HL-60 (cell line): ENCODE measurements at regions not wholly inside any gene's neighbourhood (a gene's known extent, or its start where the extent isn't known, plus 50 kb on each side); places are given as distances from the start of the nearest gene placed in this dataset.

ENCODE experiments used
- DNase-seq, 2 experiments: peaks; one replicate each; pipeline ENCODE4 v3.0.0-alpha.2; 2010 to 2020; ENCODE audit warnings: low read depth in 1 of 2, low spot score in 1 of 2
- H3K27ac ChIP-seq: fragments of 250-450 bp; sonication (Bioruptor Pico); replicated peaks from 2 replicates; pipeline ENCODE4 v1.5.1; 2020; ENCODE audit warnings: mild to moderate bottlenecking, moderate library complexity
- H3K27me3 ChIP-seq: fragments of 250-450 bp; sonication (Bioruptor Pico); 2 replicates; pipeline ENCODE4 v1.5.1; 2021; ENCODE audit warnings: mild to moderate bottlenecking, moderate library complexity; ENCODE audit not compliant: insufficient read depth, poor library complexity, severe bottlenecking
- H3K4me3 ChIP-seq: replicated peaks from 2 replicates; pipeline ENCODE4 v1.5.1; 2011; ENCODE audit warnings: mild to moderate bottlenecking, control low read depth, low read length; ENCODE audit not compliant: insufficient read depth
- GABPA ChIP-seq: IDR thresholded peaks from 2 replicates; pipeline ENCODE4 v1.6.1; 2012; ENCODE audit warnings: low read depth
- POLR2AphosphoS5 ChIP-seq: IDR thresholded peaks from 2 replicates; pipeline ENCODE4 v1.6.1; 2012; ENCODE audit warnings: low read depth
- SPI1 ChIP-seq: IDR thresholded peaks from 2 replicates; pipeline ENCODE4 v1.6.1; 2012; ENCODE audit warnings: low read depth, mild to moderate bottlenecking, borderline replicate concordance
- TF ChIP-seq, protein P1 (sequence below): IDR thresholded peaks from one replicate; pipeline ENCODE4 v1.5.1; 2011; ENCODE audit warnings: low read length, control low read depth, inconsistent platforms; ENCODE audit not compliant: insufficient read depth
- TF ChIP-seq, protein P2 (sequence below): IDR thresholded peaks from 2 replicates; pipeline ENCODE4 v1.6.1; 2012; ENCODE audit warnings: low read depth; ENCODE audit not compliant: insufficient replicate concordance

DNA sequence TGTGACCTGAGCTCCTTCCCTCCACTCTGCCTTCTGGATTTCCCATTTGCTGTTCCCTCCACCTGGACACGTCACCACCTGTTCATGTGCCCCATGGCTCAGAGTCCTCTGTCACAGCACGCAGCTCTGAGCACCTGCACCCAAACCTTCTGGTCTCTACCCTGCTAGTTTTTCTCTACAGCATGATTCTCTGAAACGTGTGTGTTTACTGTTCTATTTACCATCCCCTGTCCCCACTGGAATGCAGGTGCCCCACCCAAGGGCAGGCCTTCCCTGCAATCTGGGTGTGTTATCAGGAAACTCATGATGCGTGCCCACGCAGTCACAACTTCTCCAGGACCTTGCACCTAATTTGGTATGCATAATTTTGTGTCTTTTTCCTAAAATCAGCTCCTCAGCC is 284.4 kb upstream of the IGFBP3 start:
- no peak overlapping the region for H3K27ac ChIP-seq
- TF ChIP-seq SPI1 (no peak), GABPA (no peak), POLR2AphosphoS5 (no peak)
- TF ChIP-seq, protein P1, sequence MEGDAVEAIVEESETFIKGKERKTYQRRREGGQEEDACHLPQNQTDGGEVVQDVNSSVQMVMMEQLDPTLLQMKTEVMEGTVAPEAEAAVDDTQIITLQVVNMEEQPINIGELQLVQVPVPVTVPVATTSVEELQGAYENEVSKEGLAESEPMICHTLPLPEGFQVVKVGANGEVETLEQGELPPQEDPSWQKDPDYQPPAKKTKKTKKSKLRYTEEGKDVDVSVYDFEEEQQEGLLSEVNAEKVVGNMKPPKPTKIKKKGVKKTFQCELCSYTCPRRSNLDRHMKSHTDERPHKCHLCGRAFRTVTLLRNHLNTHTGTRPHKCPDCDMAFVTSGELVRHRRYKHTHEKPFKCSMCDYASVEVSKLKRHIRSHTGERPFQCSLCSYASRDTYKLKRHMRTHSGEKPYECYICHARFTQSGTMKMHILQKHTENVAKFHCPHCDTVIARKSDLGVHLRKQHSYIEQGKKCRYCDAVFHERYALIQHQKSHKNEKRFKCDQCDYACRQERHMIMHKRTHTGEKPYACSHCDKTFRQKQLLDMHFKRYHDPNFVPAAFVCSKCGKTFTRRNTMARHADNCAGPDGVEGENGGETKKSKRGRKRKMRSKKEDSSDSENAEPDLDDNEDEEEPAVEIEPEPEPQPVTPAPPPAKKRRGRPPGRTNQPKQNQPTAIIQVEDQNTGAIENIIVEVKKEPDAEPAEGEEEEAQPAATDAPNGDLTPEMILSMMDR = no peak
- TF ChIP-seq, protein P2, sequence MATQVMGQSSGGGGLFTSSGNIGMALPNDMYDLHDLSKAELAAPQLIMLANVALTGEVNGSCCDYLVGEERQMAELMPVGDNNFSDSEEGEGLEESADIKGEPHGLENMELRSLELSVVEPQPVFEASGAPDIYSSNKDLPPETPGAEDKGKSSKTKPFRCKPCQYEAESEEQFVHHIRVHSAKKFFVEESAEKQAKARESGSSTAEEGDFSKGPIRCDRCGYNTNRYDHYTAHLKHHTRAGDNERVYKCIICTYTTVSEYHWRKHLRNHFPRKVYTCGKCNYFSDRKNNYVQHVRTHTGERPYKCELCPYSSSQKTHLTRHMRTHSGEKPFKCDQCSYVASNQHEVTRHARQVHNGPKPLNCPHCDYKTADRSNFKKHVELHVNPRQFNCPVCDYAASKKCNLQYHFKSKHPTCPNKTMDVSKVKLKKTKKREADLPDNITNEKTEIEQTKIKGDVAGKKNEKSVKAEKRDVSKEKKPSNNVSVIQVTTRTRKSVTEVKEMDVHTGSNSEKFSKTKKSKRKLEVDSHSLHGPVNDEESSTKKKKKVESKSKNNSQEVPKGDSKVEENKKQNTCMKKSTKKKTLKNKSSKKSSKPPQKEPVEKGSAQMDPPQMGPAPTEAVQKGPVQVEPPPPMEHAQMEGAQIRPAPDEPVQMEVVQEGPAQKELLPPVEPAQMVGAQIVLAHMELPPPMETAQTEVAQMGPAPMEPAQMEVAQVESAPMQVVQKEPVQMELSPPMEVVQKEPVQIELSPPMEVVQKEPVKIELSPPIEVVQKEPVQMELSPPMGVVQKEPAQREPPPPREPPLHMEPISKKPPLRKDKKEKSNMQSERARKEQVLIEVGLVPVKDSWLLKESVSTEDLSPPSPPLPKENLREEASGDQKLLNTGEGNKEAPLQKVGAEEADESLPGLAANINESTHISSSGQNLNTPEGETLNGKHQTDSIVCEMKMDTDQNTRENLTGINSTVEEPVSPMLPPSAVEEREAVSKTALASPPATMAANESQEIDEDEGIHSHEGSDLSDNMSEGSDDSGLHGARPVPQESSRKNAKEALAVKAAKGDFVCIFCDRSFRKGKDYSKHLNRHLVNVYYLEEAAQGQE = no peak
- no peak for DNase-seq
- no peaks in the 10 kb centered on the region for H3K27me3 ChIP-seq
- no peak overlapping the region for H3K4me3 ChIP-seq

DNA sequence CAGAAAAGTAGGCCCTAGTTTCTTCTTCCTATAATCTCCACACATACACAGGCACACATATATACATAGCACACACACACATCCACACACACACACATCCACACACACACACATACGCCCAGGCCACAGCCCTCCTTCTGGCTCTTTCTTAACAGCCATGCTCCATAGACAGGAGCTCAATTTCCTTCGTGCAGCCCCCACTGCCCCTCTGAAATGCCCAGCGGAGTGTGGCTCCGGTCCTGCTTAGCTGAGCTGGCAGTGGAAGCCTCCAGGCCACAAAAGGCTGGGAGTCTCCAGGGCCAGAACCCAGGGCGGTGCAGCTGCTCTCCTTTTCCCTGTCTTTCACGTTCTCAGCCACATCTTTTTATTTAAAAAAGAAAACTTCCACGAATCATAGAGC is 282.9 kb upstream of the IGFBP3 start:
- Histone ChIP-seq H3K27me3 (no peaks in the 10 kb centered on the region), H3K4me3 (no peak overlapping the region), H3K27ac (no peak overlapping the region)
- TF ChIP-seq, protein P2 = no peak
- TF ChIP-seq POLR2AphosphoS5 (no peak), SPI1 (no peak), GABPA (no peak)
- TF ChIP-seq, protein P1 = no peak
- DNase-seq = no peak

DNA sequence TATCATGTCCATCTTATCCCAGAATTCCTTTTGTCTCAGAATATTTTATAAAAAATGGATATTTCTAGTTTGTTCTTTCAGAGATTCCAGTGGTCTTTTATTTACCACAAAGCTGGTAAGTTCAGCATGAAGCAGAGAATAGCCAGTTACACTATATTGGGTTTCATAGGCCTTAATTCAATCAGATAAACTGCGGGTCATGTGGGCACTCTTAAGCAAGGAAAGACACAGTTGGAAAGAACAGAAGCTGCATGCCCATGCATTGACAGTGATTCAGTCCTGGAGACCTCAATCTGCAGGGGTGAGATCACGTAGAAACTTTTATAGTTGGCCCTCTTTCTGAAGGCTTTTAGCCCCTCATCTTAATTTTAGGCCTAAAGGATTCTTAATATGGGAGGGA is 281.3 kb upstream of the IGFBP3 start:
- no peak for TF ChIP-seq POLR2AphosphoS5
- TF ChIP-seq, protein P2 = no peak
- TF ChIP-seq SPI1 = no peak
- TF ChIP-seq, protein P1 = no peak
- TF ChIP-seq GABPA = no peak
- DNase-seq = no peak
- Histone ChIP-seq H3K27me3 (no peaks in the 10 kb centered on the region), H3K4me3 (no peak overlapping the region), H3K27ac (no peak overlapping the region)
